GM19043 (cell line): ENCODE measurements at regions not wholly inside any gene's neighbourhood (a gene's known extent, or its start where the extent isn't known, plus 50 kb on each side); places are given as distances from the start of the nearest gene placed in this dataset.
"Not testable (repeated sequence)": the region's sequence is repeated elsewhere in the genome, so short reads cannot be mapped to it uniquely, and the experiment has no call there.

Source experiments
- ATAC-seq: cut with Tn5 transposase; IDR thresholded peaks from one replicate; pipeline ENCODE4 v1.9.1; 2021; ENCODE audit warnings: low read depth; ENCODE audit not compliant: unreplicated experiment

DNA sequence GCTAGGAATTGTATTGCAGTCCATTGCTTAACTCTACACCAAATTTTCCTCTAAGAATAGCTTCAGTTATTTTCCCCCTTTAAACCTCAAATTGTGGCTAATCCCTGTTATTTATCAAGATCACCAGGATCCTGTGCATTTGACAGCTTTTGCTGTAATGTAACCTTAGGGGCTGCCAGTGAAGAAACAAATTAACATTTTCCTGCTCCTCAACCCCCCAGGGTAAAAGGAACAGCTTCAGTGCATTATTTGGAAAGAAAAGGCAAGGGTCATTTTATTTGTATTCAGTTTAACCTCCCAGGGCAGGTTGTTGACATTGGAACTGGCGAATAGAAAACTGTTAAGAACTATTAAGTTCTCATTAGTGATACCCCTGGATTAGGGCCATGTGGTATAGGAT lies 57.0 kb downstream of the PCDH20 start:
- ATAC-seq = no peak

DNA sequence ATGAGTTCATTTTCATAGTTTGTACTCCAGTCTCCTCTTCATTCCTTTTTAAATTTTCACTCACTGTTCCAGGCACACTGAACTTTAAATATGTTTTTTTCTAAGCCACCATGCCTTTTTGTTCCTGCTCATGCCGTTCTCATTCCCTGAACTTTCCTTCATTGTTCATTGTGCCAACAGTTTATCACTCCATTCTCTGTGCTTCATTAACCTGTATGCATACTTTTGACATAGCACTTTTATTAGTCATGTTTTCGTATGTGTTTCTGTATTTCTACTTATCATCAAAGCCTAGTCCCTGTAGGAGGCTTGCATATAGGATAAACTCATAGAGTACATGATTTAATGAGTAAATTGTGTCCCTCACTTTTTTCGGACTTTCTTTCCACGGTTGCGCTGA lies 65.3 kb downstream of the PCDH20 start:
- no peak for ATAC-seq

DNA sequence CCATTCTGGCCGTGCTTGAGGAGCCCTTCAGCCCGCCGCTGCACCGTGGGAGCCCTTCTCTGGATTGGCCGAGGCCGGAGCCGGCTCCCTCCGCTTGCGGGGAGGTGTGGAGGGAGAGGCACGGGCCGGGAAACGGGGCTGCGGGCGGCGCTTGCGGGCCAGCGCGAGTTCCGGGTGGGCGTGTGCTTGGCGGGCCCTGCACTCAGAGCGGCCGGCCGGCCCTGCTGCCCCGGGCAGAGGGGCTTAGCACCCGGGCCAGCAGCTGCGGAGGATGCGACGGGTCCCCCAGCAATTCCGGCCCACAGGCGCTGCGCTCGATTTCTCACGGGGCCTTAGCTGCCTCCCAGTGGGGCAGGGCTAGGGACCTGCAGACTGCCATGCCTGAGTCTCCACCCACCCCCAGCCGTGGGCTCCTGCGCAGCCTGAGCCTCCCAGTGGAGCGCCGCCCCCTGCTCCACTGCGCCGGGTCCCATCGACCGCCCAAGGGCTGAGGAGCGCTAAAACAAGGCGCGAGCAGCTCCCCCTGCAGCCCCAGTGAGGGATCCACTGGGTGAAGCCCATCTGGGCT lies 76.5 kb downstream of the PCDH20 start:
- ATAC-seq = no peak

DNA sequence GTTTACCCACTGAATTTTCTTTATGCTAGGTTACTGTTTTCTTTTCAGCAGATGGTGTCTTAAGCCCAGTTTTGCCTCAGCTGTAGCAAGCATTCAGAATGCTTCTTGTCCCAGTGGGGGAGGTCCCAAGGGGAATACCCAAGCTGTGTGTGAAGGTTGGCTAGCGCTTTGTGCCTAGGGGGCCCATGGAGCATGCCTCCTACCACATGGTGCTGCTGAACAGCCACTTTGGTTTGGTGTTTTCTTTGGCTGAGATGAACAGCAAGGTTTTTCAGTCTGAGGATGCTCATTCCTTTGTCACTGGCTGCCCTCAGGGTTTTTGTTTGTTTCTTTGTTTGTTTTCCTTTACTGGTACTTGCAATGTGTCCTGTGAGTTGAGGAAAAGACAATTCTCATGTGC lies 99.0 kb downstream of the PCDH20 start:
- ATAC-seq = no peak

DNA sequence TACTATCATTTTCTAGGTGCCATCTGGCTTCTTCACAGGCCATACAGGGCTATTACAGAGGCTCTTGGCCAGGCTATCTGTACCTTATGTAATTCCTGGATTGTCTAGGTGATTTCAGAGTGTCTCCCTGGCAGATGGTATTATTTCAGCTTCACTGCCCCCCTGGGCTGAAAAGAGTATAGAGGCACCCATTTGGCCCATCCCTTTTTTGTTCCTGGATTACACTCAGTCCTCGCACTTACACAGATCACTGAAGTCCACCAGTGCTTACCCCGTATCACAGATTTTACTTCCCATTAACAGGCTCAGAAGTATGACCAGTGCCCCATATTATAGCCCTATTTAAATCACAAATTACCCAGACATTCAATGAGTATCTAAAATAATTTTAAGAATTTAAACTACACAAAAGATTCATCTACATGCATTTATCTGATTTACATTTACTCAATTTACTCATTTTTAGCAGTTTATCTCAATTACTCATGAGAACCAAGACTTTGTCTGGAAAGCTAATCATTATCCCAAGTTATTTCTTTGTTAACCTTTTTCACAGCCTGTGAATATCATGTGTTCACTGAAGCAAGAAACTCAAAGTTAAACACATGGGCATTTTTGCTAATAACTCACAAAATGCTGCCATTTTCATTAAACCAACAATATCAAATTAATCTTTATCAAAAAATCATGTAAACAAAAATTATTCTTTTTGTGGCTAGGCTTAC lies 121.0 kb downstream of the PCDH20 start:
- no peak for ATAC-seq

DNA sequence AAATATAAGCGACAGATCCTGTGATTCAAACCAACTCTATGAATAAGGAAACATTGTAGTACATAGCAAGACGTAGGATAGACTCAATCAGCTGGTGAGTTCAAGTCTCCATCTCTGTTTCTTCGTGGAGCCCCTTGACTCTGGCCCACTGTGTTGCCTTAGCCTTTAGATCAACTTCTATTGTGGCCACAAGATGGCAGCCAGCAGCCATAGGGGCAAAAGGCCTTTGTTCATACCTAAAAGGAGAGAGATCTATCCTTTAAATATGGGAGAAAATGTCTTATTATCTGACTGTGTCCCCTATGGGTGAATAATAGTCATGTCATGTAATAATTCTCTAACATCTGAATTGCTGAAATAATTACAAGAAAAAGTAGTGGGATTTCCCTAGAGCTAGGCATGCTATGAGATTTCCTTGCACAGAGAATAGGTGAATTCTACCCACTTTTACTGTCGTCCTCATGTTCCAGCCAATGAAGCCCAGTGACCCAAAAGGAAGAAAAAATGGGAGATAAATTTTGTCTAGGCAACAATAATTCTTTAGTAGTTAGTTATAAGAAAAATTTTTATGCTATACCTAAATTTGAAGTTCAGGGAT lies 129.4 kb downstream of the PCDH20 start:
- ATAC-seq = no peak

DNA sequence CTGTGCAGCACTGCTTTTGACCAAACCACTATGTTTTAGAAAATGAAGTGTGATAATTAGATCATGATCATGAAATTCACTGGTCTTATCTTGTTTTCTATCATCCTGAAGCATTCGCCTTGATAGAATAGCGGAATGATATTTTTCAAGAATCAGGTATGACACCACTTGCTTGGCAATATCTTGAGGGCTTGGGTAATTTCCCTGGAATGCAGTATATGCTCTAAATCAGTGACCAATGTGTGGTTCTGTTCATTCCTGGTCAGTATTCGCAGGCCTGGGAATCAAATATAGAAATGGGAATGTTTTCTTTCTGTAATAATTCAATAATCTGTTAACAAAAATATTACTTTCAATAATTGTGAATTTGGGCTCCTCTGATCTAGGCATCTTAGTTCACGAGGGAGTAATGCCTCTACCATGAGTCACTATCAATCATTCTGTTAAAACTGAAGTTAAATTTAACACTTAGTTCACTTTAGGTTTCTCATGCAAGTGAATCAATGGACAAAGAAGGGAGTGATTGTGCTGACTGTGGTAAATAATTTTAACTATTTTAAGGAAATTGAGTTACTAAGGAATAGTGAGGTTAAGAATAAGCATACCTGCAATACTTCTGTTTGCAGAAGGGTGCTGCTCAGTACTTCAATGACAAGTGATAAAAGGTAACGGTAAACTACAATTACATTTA lies 137.9 kb downstream of the PCDH20 start:
- ATAC-seq = no peak

DNA sequence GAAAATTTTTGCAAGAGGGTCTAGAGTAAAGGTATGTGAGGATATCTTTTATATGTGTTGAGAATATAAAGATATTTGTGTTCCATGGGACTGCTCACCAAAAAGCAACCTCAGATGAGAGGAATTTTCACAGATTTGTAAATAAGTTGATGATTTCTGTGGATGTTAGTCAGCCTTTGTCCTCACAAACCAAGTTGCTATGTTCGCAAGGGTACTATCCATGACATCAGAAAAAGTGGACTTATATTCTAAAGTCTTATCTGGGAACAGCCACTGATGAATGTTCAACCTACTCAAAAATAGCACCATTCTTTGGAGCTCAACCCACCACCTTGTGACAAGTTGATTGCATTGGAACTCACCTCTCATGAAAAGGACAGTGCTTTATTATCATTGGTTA lies 138.6 kb downstream of the PCDH20 start:
- no peak for ATAC-seq

DNA sequence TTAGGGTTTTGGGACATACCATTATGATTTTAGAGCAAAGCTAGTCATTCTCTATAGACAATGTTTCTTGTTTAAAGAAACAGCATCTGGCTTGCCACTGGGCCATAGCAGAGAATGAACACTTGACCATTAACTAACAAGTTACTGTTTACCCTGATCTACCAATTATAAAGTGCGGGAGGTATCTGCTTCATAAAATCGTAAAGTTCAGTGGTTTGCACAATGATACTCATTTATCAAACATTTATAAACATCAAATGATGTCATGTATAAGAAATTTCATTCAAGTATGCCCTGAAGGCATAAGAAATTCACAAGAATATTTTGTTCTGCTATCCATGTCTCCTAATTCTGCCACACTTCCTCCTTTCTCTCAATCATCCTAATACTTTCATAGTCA lies 139.2 kb downstream of the PCDH20 start:
- no peak for ATAC-seq

DNA sequence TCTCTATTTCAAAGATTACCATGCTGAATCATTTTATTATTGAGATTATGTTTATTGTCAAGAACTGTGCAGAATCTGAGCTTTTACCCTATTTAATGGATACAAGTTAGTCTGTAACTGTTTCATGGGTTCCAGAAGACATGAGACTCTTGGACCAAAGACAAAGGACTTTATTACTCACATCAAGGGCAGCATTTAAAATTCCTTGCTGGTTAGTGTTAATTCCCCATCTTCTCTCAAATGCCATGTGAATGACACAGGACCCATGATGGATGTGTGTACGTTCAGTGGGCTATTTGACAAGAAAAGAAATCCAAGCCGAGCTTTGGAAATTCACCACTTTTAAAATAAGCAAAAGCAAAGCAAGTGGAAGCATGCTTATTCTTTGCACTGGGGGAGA lies 139.9 kb downstream of the PCDH20 start:
- no peak for ATAC-seq

DNA sequence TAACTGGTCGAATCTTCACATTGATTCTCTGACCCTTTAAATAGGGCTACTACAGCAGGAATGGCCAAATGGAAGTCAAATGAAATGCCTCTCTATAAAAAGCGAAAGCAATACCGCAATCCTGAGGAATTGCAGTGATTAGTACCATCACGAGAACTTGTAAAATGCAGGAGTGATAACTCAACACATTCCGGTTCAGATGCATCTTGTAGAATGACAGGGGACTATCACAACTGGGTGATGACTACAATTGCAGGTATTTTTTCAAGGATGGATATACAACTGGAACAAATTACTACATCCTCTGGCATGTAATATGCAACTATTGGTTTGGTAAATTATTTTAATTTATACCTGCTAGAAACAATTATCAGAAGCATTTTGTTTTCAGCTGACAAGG lies 140.4 kb downstream of the PCDH20 start:
- ATAC-seq = no peak

DNA sequence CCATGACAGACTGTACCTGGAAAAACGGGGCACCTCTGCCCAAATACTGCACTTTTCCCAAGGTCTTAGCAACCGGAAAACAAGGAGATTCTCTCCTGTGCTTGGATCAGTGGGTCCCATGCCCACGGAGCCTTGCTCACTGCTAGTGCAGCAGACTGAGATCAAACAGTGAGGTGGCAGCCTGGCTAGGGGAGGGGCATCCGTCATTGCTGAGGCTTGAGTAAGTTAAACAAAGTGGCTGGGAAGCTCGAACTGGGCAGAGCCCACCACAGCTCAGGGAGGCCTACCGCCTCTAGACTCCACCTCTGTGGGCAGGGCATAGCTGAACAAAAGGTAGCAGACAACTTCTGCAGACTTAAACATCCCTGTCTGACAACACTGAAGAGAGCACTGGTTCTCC lies 148.8 kb downstream of the PCDH20 start:
- not testable (repeated sequence) for ATAC-seq

DNA sequence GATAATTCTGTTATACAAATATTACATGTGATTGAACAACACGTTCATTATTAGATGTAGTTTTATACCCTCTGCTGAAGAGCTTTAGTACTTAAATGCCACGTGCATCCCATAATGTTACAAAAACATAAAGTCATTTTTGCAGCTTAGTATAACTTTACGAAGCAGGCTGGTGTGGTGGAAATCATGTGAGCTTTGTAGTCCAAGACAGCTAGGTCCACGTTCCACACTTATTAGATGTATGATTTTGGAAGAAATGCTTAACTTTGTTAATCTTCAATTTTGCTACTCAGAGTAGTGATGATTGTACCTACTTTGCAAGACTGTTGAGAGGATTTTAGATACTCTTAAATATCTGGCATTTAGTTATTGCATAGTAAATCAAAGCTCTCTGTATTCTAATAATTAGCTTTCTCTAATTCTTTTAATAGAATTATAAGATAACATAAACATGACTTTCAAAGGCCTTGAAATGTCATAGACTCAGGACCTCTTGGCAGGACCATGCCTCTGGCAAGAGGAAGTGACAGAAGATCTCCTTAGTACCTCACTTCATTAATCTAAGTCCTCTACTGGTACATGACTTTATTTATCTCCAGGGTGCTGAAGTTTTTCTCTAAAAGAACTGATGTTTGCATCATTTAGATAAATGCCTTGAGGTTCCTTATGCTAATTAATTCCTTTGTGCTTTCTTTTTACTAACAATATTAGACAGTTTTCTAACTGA lies 153.7 kb downstream of the PCDH20 start:
- ATAC-seq = no peak

DNA sequence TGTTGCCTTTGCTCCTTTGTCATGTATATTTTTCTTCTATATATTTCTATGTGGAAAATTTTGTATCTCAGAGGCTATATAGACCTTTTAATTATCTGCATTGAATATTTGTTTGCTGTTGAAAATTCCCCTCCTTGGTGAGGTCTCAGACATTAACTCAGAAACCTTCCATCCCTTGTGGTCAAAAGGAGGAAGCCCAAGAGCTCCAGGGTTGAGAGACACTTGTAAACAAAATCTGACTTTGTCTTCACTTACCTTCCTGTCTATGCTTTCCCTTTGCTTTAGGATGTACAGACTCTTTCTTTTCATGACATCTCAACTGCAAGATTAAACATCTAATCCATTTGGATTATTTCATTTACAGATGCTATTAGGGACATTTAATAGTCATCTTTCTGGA lies 157.5 kb downstream of the PCDH20 start:
- ATAC-seq = no peak

DNA sequence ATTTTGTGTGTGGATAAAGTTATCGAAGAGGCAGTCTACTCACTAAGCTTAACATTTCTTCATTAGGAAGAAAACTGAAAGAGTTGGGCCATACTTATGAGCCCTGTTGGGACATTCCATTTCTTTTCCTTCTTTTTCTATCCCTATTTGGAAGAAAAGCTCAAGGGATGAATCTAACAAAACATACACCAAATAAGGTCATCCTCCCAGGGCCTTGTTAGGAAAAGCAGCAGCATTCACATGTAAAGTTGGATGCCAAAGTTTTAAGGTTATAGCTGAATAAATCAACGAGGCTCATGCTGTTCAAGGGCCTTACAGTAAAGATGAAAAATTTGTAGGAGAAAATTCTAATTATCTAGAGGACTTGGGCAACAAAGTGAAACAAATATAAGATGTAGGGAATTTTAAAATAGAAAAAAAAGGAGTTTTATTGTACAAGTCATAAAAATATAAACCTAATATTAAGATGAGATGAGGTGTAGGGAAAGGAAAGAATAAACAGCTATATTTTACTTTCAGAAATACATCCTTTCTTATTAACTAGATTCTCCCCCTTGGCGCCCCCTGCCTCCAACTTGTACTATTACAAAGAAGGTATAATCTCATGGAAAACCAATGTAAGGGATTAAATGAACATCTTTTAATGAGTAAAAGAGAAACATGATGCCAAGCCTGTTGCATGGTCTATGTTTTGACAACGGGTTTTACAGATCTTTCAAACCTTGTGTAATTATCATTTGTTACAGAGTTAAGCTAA lies 160.4 kb downstream of the PCDH20 start:
- no peak for ATAC-seq

DNA sequence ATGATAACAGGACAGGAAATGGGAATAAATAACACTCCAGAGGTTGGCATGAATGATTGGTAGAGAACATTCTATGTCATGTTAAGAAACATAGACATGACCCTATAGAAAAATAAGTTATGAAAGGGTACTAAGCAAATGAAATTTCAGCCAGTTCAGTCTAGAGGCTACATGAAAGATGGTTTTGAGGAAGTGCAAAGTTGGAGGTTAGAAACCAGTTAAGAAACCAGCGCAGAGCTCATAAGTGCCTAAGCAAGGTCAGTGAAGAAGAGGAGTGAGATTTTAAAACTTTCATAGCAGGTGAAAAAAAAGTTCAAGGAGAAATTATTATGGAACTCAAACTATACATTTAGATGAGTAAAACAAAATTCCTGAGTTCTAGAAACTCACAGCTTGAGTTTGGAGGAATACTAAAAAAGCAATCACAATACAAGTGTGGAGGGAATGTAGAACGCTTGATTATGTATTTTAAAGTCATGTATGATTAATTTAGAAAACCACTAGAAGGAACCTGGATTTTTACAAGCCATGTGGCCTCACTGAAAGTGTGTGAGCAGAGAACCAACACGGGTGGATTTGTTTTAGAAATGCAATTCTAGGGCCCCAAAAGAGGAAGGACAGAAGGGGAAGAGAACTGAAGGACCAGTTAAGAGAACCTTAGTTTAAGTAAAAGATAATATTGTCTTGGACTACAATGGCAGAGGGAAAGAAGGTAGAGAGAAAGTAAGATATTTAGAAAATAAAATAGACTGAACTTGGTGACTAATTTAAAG lies 162.4 kb downstream of the PCDH20 start:
- no peak for ATAC-seq

DNA sequence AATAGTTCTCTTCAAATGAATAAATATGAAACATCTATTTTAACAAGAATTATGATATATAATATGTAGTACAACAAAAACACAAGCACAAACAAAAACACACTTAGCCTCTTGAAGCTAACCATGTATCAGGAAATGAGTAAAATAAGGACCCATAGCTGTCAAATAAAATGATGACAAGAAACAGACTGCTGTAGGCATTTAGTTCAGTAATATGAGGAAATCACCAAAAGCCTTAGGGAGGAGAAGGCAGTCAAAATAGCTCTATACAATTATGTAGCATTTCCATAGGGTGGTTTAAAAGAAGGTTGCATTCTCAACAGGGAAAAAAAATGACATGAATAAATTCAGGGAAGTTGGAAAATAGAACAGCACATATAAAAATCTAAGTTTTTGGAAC lies 163.4 kb downstream of the PCDH20 start:
- ATAC-seq = no peak

DNA sequence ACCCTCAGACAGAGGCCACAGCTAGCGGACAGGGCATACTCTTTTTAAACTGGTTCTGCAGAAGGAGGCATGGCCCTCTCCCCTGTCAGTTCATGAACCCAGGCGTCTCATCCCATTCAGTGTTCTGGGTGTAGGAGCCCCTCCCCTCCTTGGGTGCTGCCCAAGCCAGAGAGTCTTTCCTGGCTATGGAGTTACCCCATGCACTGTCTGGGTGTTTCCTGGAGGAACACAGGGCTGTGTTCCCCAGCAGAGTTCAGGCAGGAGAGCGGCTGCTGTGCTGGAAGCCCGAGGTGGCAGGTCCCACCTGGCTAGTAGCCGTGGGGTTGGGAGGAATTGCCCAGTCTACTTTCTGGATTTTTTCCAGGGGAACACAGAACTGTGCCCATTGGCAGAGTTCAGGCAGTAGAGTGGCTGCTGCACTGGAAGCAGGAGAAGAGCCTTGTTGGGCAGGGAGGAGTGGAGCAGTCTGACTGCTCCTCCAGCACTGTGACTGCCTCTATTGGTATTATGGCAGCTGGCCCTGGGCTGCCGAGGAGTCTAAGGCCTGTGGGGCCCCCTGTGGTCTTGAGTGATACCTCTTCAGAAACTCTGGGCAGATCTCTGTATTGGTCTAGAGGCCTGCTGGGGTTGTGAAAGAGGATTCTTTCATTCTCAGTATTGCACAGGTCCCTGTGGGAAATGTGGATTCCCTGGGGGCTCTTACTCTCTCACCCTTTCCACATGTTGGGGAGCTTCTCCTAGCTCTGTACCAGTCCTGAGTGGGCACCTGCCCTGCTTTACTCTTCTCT lies 168.3 kb downstream of the PCDH20 start:
- no peak for ATAC-seq

DNA sequence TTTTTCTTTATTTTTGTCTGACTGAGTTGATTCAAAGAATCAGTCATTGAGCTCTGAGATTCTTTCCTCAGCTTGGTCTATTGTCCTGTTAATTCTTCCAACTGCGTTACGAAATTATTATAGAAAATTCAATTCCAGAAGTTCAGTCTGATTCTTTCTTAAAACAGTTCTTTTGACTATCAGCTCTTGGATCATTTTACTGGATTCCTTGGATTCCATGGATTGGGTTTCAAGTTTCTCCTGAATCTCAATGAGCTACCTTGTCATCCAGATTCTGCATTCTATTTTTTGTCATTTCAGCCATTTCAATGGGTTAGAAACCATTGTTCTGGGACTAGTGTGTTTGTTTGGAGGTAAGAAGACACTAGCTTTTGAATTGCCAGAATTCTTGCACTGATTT lies 169.3 kb downstream of the PCDH20 start:
- ATAC-seq = no peak
